CD4-positive, alpha-beta T cell treated with Interleukin-17A for 4 hours (primary cell): ENCODE measurements at regions not wholly inside any gene's neighbourhood (a gene's known extent, or its start where the extent isn't known, plus 50 kb on each side); places are given as distances from the start of the nearest gene placed in this dataset.
"Not testable (repeated sequence)": the region's sequence is repeated elsewhere in the genome, so short reads cannot be mapped to it uniquely, and the experiment has no call there.

Experiments used
- DNase-seq: peaks from one replicate; pipeline ENCODE4 v3.0.0-alpha.2; 2020; ENCODE audit warnings: mixed read lengths

GRCh38 chr11:81368192-81368591 lies 1365.5 kb downstream of the FAM181B start:
- DNase-seq: no peak

GRCh38 chr11:81365496-81365895 lies 1368.2 kb downstream of the FAM181B start:
- no peak for DNase-seq

- no peak for DNase-seq
Observed at GRCh38 chr11:81359476-81359875, 1374.2 kb downstream of the FAM181B start.

GRCh38 chr11:81345609-81346008 lies 1388.1 kb downstream of the FAM181B start:
- DNase-seq: no peak

GRCh38 chr11:81342966-81343365 lies 1390.7 kb downstream of the FAM181B start:
- no peak for DNase-seq

- no peak for DNase-seq
Observed at GRCh38 chr11:81340225-81340624, 1393.4 kb downstream of the FAM181B start.

- no peak for DNase-seq
Observed at GRCh38 chr11:81339521-81339920, 1394.1 kb downstream of the FAM181B start.

GRCh38 chr11:81337756-81338155 lies 1395.9 kb downstream of the FAM181B start:
- no peak for DNase-seq

- no peak for DNase-seq
Observed at GRCh38 chr11:81332276-81332675, 1401.4 kb downstream of the FAM181B start.

GRCh38 chr11:81331611-81332235 lies 1401.9 kb downstream of the FAM181B start:
- no peak for DNase-seq

GRCh38 chr11:81331088-81331487 lies 1402.6 kb downstream of the FAM181B start:
- DNase-seq: no peak

GRCh38 chr11:81303038-81303664 lies 1430.5 kb downstream of the FAM181B start:
- no peak for DNase-seq

GRCh38 chr11:81301166-81301830 lies 1432.4 kb downstream of the FAM181B start:
- no peak for DNase-seq

GRCh38 chr11:81286959-81287358 lies 1446.7 kb downstream of the FAM181B start:
- DNase-seq: no peak

GRCh38 chr11:81286550-81286949 lies 1447.1 kb downstream of the FAM181B start:
- DNase-seq: no peak

GRCh38 chr11:81280228-81280627 lies 1453.4 kb downstream of the FAM181B start:
- not testable (repeated sequence) for DNase-seq

GRCh38 chr11:81278991-81279390 lies 1454.7 kb downstream of the FAM181B start:
- DNase-seq: no peak

GRCh38 chr11:81270686-81271085 lies 1463.0 kb downstream of the FAM181B start:
- DNase-seq: no peak

GRCh38 chr11:81267246-81267645 lies 1466.4 kb downstream of the FAM181B start:
- no peak for DNase-seq

- DNase-seq: no peak
Observed at GRCh38 chr11:81259471-81259870, 1474.2 kb downstream of the FAM181B start.

GRCh38 chr11:81255895-81256294 lies 1477.8 kb downstream of the FAM181B start:
- DNase-seq: no peak

GRCh38 chr11:81253244-81253643 lies 1480.4 kb downstream of the FAM181B start:
- DNase-seq: no peak

- DNase-seq: no peak
Observed at GRCh38 chr11:81246941-81247340, 1486.7 kb downstream of the FAM181B start.

GRCh38 chr11:81245791-81246190 lies 1487.9 kb downstream of the FAM181B start:
- no peak for DNase-seq
